Sigmoid colon (tissue), 6 donors: ENCODE measurements at regions not wholly inside any gene's neighbourhood (a gene's known extent, or its start where the extent isn't known, plus 50 kb on each side); places are given as distances from the start of the nearest gene placed in this dataset.

Experiments
- DNase-seq: peaks from one replicate; pipeline ENCODE4 v3.0.0-alpha.2; 2019
- H3K27ac ChIP-seq, 4 donors: fragments of 200-600 bp; sonication (generic); one replicate each; pipeline ENCODE4 v1.5.1; 2016 to 2019; ENCODE audit warnings: mild to moderate bottlenecking in 1 of 4
- H3K27me3 ChIP-seq, 3 donors: fragments of 200-600 bp; sonication (generic); one replicate each; pipeline ENCODE4 v1.5.1; 2019; ENCODE audit warnings: mild to moderate bottlenecking in 1 of 3
- H3K36me3 ChIP-seq, 4 donors: fragments of 200-600 bp; sonication (generic); one replicate each; pipeline ENCODE4 v1.5.1; 2016 to 2019
- H3K4me1 ChIP-seq, 4 donors: fragments of 200-600 bp; sonication (generic); one replicate each; pipeline ENCODE4 v1.5.1; 2017 to 2019
- H3K4me3 ChIP-seq, 4 donors: fragments of 200-600 bp; sonication (generic); one replicate each; pipeline ENCODE4 v1.5.1; 2017 to 2019; ENCODE audit warnings: mild to moderate bottlenecking in 2 of 4, moderate library complexity in 1 of 4
- H3K9me3 ChIP-seq, 4 donors: fragments of 200-600 bp in 3 of 4; sonication (generic) in 3 of 4; one replicate each; pipeline versions ENCODE4 v1.5.1 to v1.6.1; 2013 to 2019
- CTCF ChIP-seq, 4 experiments: fragments of 450-650 bp in 3 of 4; fragments of 200-600 bp in 1 of 4; IDR thresholded peaks; one replicate each; pipeline ENCODE4 v1.5.1; 2016 to 2019; ENCODE audit warnings: antibody characterized with exemption in 4 of 4, mild to moderate bottlenecking in 3 of 4, moderate library complexity in 2 of 4
- EP300 ChIP-seq, 4 donors: sonication (generic); formaldehyde crosslinking; IDR thresholded peaks; one replicate each; pipeline ENCODE4 v1.6.1; 2017; ENCODE audit warnings: antibody characterized with exemption in 4 of 4
- POLR2A ChIP-seq, 2 donors: fragments of 450-650 bp; IDR thresholded peaks; one replicate each; pipeline ENCODE4 v1.6.1; 2016; ENCODE audit warnings: antibody characterized with exemption in 2 of 2, mild to moderate bottlenecking in 2 of 2, moderate library complexity in 2 of 2
- POLR2AphosphoS5 ChIP-seq, 4 donors: sonication (generic); formaldehyde crosslinking; IDR thresholded peaks; one replicate each; pipeline ENCODE4 v1.6.1; 2017; ENCODE audit warnings: antibody characterized with exemption in 4 of 4
- WGBS, 2 donors: extraction: QIAGEN DNeasy Blood & Tissue Kit; methylation state at CpG; one replicate each; pipeline ENCODE4 v1.1.7; 2013; 5-methylcytosine and 5-hydroxymethylcytosine counted together
- intact Hi-C: fragments of 100-400 bp; cut with DNase I; formaldehyde crosslinking; loops from one replicate; pipeline ENCODE4 v1.15.1; 2023
- donor health status: healthy with polysubstance abuse.
- donor health status: healthy.

GRCh38 chr14:23899788-23900187 is 53.8 kb upstream of the DHRS4 start:
- Histone ChIP-seq H3K27me3 (no peaks in the 10 kb centered on the region), H3K36me3 (no peaks in the 10 kb centered on the region), H3K9me3 (no peaks in the 10 kb centered on the region), H3K27ac (no peak overlapping the region), H3K4me1 (no peaks in the 10 kb centered on the region), H3K4me3 (no peak overlapping the region)
- no peak for DNase-seq
- intact Hi-C loops: no loop called here
- 92% methylated on average over 8 of the region's 8 CpGs for WGBS, 2 donors
- no peak for TF ChIP-seq POLR2A (IDR thresholded peaks at IDR 0.05)
- TF ChIP-seq CTCF (IDR thresholded peaks at IDR 0.05): no peak
- TF ChIP-seq POLR2AphosphoS5 (IDR thresholded peaks at IDR 0.05): no peak
- no peak for TF ChIP-seq EP300 (IDR thresholded peaks at IDR 0.05)

GRCh38 chr14:23903442-23903841 is 50.1 kb upstream of the DHRS4 start:
- DNase-seq: no peak
- H3K36me3 ChIP-seq: no peaks in the 10 kb centered on the region
- no peak for TF ChIP-seq POLR2AphosphoS5 (IDR thresholded peaks at IDR 0.05)
- no peak for TF ChIP-seq POLR2A (IDR thresholded peaks at IDR 0.05)
- WGBS, 2 donors: 27 to 69% methylated on average over 4 of the region's 4 CpGs
- no peaks in the 10 kb centered on the region for H3K27me3 ChIP-seq
- no peak overlapping the region for H3K4me3 ChIP-seq
- H3K4me1 ChIP-seq: no peaks in the 10 kb centered on the region
- H3K9me3 ChIP-seq: no peaks in the 10 kb centered on the region
- H3K27ac ChIP-seq: no peak overlapping the region
- intact Hi-C loops: no loop called here
